RWPE2 (cell line): ENCODE measurements at regions not wholly inside any gene's neighbourhood (a gene's known extent, or its start where the extent isn't known, plus 50 kb on each side); places are given as distances from the start of the nearest gene placed in this dataset.

Experiments
- ATAC-seq: fragments of 200-7000 bp; cut with Tn5 transposase; 3 replicates; pipeline ENCODE4 v1.9.1; 2021; ENCODE audit warnings: low read depth
- DNase-seq: peaks from one replicate; pipeline ENCODE4 v3.0.0-alpha.2; 2020; ENCODE audit warnings: low spot score
- H3K27ac ChIP-seq: fragments of 450-650 bp; 2 replicates; pipeline ENCODE4 v1.5.1; 2017; ENCODE audit warnings: mild to moderate bottlenecking; ENCODE audit not compliant: poor library complexity, severe bottlenecking
- H3K27me3 ChIP-seq: fragments of 250-450 bp; sonication (Bioruptor Pico); 2 replicates; pipeline ENCODE4 v1.5.1; 2021; ENCODE audit warnings: mild to moderate bottlenecking, moderate library complexity; ENCODE audit not compliant: insufficient read depth, poor library complexity, severe bottlenecking
- H3K36me3 ChIP-seq: fragments of 250-450 bp; sonication (Bioruptor Pico); 2 replicates; pipeline ENCODE4 v1.5.1; 2020; ENCODE audit warnings: low read depth, mild to moderate bottlenecking, moderate library complexity
- H3K4me1 ChIP-seq: fragments of 250-450 bp; sonication (Bioruptor Pico); 2 replicates; pipeline ENCODE4 v1.5.1; 2021; ENCODE audit warnings: mild to moderate bottlenecking, moderate library complexity; ENCODE audit not compliant: insufficient read depth, poor library complexity, severe bottlenecking
- H3K4me3 ChIP-seq: fragments of 250-450 bp; sonication (Bioruptor Pico); 2 replicates; pipeline ENCODE4 v1.5.1; 2021; ENCODE audit warnings: mild to moderate bottlenecking, moderate library complexity; ENCODE audit not compliant: severe bottlenecking
- H3K9me3 ChIP-seq: fragments of 250-450 bp; sonication (Bioruptor Pico); 2 replicates; pipeline ENCODE4 v1.5.1; 2021; ENCODE audit warnings: mild to moderate bottlenecking, moderate library complexity; ENCODE audit not compliant: severe bottlenecking
- TF ChIP-seq, protein P1 (sequence below): fragments of 450-650 bp; IDR thresholded peaks from one replicate; pipeline ENCODE4 v1.5.1; 2017; ENCODE audit warnings: mild to moderate bottlenecking, moderate library complexity; ENCODE audit not compliant: poor library complexity, severe bottlenecking

DNA sequence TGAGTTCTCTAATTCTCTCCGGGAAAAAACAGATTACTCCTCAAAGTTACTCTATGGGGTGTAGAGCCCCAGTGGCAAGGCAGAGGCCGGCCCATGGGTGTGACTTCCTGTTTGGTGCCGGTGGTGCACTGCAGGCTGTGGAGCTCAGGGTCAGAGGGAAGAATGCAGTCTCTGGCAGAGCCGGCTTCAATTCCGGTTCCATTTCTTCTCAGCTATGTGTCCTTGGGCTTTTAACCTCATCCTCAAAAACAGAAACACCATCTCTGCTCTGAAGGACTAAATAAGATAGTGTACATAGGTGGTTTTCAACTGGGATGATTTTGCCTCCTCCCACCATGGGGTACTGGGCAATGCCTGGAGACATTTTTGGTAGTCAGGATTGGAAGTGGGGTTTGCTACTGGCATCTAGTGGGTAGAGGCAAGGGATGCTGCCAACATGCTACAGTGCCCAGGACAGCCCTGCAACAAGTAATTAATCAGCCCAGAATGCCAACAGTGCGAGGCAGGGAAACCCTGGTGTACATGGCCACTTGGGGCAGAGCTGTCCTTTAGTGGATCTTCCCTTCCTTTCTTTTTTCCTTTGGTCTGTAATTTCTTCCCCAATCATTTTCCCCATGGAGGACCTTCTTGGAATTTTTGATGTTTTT, 81.2 kb downstream of the INSIG2 start:
- H3K36me3 ChIP-seq, result no peaks in the 10 kb centered on the region
- peak overlapping the region; percentile 60 for H3K27ac ChIP-seq
- no peak overlapping the region for H3K4me3 ChIP-seq
- ATAC-seq (peak; percentile 47), DNase-seq (no peak)
- H3K4me1 ChIP-seq, result peaks cover 14% of the 10 kb centered on the region
- TF ChIP-seq, protein P1, sequence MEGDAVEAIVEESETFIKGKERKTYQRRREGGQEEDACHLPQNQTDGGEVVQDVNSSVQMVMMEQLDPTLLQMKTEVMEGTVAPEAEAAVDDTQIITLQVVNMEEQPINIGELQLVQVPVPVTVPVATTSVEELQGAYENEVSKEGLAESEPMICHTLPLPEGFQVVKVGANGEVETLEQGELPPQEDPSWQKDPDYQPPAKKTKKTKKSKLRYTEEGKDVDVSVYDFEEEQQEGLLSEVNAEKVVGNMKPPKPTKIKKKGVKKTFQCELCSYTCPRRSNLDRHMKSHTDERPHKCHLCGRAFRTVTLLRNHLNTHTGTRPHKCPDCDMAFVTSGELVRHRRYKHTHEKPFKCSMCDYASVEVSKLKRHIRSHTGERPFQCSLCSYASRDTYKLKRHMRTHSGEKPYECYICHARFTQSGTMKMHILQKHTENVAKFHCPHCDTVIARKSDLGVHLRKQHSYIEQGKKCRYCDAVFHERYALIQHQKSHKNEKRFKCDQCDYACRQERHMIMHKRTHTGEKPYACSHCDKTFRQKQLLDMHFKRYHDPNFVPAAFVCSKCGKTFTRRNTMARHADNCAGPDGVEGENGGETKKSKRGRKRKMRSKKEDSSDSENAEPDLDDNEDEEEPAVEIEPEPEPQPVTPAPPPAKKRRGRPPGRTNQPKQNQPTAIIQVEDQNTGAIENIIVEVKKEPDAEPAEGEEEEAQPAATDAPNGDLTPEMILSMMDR, result peak; percentile 21
- H3K27me3 ChIP-seq, result no peaks in the 10 kb centered on the region
- H3K9me3 ChIP-seq, result no peaks in the 10 kb centered on the region

DNA sequence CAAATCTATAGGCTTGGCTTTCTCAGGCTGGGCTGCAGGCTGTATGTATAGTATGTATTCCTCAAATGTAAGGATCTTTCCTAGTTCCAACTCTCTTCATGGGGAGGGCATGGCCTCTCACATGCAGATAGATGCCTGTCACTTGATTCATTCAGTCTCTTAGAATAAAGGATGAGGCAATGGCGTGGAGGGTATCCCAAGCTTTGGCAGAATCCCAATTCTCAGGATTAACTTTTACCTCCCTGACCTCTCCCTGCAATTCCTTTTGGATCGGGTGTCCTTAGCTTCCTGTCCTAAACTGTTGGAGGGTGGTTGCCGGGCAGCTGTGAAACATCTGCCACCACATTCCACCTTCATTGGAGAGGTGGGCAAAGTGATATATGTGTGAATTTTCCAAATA, 80.3 kb downstream of the INSIG2 start:
- H3K4me3 ChIP-seq, result no peak overlapping the region

DNA sequence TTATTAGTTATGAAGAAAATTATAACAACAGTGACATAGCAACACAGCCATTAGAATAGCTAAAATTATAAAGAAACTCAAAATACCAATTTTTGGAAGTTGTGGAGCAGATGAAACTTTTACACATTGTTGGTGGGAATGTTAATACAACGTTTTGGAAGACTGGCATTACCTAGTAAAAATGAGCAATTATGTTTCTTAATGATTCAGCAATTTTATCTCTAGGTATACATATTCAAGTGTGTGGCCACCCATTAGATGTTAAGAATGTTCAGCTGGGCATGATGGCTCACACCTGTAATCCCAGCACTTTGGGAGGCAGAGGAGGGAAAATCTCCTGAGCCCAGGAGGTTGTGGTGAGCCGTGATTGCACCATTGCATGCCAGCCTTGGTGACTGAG, 78.8 kb downstream of the INSIG2 start:
- Histone ChIP-seq H3K27ac (no peak overlapping the region), H3K36me3 (no peaks in the 10 kb centered on the region), H3K4me3 (no peak overlapping the region), H3K9me3 (no peaks in the 10 kb centered on the region), H3K4me1 (peaks cover 14% of the 10 kb centered on the region), H3K27me3 (no peaks in the 10 kb centered on the region)
- TF ChIP-seq, protein P1, result no peak
- no peak for ATAC-seq
- no peak for DNase-seq

More for the DNA sequence above, 80.3 kb downstream of the INSIG2 start:
- TF ChIP-seq, protein P1, result no peak
- ATAC-seq, result peak; percentile 87
- H3K9me3 ChIP-seq, result no peaks in the 10 kb centered on the region
- DNase-seq, result no peak
- H3K36me3 ChIP-seq, result no peaks in the 10 kb centered on the region
- H3K27me3 ChIP-seq, result no peaks in the 10 kb centered on the region
- H3K27ac ChIP-seq, result peak overlapping the region; percentile 60
- H3K4me1 ChIP-seq, result peaks cover 14% of the 10 kb centered on the region

DNA sequence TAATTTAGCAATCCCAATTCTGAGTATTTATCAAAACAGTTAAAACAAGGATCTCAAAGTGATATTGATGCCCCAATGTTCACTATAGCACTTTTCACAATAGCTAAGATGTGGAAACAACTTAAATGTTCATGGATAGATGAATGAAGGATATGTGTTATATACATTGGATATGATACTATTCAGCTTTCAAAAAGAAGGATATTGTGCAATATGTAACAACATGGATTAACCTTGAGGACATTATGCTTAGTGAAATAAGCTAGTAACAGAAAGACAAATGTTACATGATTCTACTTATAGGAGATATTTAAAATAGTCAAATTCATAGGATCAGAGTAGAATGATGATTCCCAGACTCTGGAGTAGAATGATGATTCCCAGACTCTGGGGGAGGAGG, 78.0 kb downstream of the INSIG2 start:
- TF ChIP-seq, protein P1, result no peak
- no peaks in the 10 kb centered on the region for H3K36me3 ChIP-seq
- no peak for ATAC-seq
- H3K9me3 ChIP-seq, result no peaks in the 10 kb centered on the region
- peaks cover 14% of the 10 kb centered on the region for H3K4me1 ChIP-seq
- no peaks in the 10 kb centered on the region for H3K27me3 ChIP-seq
- H3K4me3 ChIP-seq, result no peak overlapping the region
- no peak overlapping the region for H3K27ac ChIP-seq
- no peak for DNase-seq

DNA sequence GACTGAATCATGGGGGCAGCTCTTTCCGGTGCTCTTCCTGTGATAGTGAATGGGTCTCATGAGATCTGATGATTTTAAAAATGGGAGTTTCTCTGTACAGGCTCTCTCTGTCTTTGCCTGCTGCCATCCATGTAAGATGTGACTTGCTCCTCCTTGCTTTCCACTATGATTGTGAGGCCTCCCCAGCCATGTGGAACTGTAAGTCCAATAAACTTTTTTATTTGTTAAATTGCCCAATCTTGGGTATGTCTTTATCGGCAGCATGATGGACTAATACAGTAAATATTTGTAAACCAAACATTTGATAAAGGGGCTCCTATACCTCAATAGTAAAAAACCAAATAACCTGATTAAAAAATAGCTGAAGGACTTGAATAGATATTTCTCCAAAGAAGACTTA, 77.3 kb downstream of the INSIG2 start:
- TF ChIP-seq, protein P1, result no peak
- no peaks in the 10 kb centered on the region for H3K36me3 ChIP-seq
- H3K27me3 ChIP-seq, result no peaks in the 10 kb centered on the region
- no peak for DNase-seq
- peaks cover 14% of the 10 kb centered on the region for H3K4me1 ChIP-seq
- H3K27ac ChIP-seq, result no peak overlapping the region
- ATAC-seq, result no peak
- no peaks in the 10 kb centered on the region for H3K9me3 ChIP-seq
- no peak overlapping the region for H3K4me3 ChIP-seq
